Kidney tubule cell (primary cell): ENCODE measurements at regions not wholly inside any gene's neighbourhood (a gene's known extent, or its start where the extent isn't known, plus 50 kb on each side); places are given as distances from the start of the nearest gene placed in this dataset.
"Not testable (repeated sequence)": the region's sequence is repeated elsewhere in the genome, so short reads cannot be mapped to it uniquely, and the experiment has no call there.

Experiments used
- DNase-seq: peaks from one replicate; pipeline ENCODE4 v3.0.0-alpha.2; 2018; ENCODE audit warnings: low spot score

DNA sequence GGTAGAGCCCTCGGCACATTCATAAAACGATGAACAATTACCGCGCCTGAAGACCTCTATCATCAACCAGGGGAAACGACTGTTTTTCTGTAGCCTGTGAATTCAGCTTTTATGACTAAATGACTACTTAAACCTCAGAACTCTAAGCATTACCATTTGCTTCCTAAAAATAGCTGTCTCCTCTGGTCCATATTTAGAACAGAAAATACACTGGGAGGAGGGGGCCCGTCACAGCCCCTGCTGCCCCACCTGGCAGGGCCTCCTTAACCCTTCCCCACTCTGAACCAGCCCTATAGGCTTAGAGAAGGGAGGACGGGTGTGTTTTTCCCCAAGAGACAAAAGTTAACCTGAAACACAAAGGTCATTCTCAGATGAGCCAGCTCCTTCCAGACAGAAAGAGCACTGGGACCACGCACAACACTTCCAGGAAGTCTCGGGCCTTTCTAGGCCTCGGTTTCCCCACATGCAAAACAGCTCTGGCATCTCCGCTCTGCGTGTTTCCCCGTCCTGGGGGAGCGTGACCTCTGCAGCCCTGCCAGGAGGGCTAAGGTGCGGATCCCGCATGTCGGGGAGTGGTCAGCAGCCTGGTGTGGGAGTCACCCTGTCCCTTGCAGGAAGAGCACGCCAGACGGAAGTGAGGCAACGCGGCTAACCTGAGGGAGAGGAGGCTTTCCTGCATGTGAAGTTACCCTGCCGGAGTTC is 193.9 kb downstream of the DLL1 start:
- DNase-seq, result no peak

DNA sequence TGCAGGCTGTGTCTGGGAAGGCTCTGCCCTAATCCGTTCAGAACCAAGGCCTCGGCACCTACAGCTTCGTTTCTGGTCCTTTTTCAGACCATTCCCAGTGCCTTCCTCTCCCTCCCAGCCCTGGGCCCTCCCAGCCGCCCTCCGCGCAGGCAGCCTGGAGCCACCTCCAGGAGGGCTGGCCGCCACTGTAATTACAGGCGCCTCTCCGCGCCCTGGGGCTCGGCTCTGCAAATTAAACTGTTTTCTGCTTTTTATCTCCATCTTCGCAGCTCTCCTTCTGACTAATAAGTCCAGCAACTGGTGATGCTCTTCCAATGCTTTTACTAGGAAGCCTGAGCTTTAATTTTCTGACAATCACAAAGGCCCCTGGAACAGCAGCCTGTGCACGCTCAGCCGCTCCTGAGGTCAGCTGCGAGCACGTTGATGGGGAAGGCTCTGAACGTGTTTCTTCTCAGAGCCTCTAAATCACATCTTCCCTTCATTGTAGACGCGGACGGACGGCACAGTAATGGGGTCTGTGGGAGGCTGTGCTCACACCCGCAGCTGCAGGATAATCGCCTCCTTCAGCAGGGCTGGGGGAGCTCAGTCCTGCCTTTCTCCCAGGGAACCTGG is 194.6 kb downstream of the DLL1 start:
- no peak for DNase-seq

DNA sequence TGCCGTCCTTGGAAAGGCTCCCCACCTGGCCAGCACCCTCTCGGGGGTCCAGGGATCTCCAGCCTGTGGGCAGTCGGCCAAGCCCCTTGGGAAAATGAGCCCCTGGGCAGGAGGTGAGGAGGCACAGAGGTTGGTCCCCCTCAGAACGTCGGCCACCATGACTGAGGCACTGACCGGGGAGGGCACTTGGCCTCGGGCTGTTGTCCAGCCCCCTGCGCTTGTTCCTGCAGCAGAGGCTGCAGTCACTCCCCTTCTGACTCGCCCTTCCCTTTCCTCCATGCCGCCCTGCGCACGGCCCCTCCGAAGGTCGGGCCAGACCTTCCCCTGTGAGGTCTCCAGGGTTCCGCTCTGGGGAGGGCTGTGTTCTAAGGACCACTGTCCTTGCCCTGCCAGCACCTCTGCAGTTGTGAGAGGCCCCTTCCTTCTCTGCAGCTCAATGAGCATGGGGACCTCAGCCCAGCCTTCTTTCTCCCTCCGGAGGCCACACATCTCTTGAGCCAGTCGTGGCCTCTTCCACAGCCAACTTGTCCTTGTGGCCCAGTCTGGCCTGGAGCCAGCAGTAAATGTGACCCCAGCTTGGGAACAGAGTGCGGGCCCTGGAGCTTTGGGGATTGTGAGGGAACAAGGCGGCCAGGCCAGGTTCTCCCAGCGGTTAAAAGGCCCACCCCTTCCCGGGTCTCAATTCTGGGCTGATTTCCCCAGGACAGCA is 195.5 kb downstream of the DLL1 start:
- no peak for DNase-seq

DNA sequence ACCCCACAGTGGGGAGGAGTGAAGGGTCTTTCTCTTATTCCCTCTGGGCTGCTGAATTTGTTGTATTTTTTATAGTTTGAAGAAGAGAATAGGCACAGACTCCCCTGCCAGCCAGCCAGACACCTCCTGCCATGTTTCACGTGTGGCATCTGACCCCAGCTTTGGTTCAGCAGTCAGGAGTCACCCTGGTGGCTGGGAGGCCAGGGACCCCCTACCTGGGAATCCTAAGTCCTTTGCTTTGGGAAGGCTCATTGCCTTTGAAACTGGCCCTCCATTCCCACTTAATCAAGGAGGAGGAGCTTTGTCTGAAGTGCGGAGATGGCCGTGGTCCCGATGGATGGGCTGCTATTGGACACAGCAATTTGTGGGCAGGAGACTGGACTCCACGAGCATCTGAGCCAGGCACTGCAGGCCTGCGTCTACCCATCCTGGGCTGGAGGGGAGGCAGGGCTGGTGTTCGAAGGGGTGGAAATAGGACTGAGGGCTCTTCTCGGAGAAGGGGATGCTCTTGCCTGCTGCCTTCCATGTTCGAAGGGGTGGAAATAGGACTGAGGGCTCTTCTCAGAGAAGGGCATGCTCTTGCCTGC is 196.1 kb downstream of the DLL1 start:
- DNase-seq, result no peak

DNA sequence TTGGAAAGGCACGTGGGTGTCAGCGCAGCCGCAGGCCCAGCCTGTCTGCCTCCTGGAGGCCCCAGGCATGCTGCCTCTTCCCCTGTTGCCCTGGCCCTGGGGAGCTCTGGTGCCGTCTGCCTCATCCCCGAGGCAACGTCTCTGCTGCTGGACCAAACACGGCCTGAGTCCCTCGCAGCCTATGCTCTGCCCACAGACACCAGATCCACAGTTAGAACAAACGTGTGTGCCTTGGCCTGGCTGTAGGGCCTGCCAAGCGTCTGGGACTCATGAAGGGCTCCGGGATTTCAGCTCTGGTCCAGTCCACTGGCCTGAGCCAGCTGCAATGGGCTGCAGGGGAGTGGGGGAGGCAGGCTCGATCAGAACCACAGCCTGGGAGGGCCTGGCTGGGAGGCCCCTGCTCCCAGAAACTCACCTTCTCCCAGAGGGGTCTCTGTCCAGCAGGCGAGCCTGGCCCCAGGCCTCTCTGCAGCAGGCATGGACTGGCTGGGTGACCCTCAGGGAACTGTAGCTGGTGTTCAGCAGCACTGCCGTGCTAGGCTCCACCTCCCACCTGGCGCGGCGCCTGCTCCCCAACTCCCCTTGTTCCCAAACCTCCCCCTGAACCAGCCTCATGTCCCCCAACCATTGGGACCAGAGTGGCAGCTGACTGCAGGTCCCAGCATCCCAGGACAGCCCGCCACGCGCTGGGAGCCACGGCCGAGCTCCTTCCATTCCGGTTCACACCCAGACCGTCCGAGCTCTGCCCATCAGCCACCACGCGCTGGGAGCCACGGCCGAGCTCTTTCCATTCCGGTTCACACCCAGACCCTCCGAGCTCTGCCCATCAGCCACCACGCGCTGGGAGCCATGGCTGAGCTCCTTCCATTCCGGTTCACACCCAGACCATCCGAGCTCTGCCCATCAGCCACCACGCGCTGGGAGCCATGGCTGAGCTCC is 197.0 kb downstream of the DLL1 start:
- DNase-seq, result no peak

DNA sequence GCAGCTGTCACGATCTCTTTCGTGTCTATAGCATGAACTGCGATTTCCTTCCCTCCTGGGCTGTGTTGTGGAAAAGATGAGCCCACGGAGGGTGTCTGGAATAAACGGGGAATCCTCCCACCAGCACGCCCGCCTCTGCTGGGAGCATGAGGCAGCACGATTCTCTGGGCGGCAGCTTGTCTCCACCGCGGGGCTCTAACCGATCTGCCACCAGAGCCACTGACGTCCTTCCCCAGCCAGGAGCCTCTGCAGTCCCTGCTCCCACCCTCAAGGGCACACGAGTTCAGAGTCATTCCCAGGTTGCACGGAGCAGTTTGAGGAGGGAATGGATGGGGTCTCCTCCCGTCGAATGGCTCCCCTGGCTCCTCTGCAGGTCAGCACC is 197.6 kb downstream of the DLL1 start:
- DNase-seq, result no peak

DNA sequence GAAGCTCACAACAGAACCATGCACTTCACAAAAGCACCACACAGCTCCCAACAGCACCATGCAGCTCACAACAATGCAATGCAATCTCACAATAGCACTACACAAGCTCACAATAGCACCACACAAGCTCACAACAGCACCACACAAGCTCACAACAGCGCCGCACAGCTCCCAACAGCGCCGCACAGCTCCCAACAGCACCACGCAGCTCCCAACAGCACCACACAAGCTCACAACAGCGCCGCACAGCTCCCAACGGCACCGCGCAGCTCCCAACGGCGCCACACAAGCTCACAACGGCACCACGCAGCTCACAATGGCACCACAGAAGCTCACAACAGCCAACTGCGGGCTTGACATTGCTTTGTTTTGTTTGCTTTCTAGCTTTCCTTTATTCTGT is 198.1 kb downstream of the DLL1 start:
- no peak for DNase-seq

DNA sequence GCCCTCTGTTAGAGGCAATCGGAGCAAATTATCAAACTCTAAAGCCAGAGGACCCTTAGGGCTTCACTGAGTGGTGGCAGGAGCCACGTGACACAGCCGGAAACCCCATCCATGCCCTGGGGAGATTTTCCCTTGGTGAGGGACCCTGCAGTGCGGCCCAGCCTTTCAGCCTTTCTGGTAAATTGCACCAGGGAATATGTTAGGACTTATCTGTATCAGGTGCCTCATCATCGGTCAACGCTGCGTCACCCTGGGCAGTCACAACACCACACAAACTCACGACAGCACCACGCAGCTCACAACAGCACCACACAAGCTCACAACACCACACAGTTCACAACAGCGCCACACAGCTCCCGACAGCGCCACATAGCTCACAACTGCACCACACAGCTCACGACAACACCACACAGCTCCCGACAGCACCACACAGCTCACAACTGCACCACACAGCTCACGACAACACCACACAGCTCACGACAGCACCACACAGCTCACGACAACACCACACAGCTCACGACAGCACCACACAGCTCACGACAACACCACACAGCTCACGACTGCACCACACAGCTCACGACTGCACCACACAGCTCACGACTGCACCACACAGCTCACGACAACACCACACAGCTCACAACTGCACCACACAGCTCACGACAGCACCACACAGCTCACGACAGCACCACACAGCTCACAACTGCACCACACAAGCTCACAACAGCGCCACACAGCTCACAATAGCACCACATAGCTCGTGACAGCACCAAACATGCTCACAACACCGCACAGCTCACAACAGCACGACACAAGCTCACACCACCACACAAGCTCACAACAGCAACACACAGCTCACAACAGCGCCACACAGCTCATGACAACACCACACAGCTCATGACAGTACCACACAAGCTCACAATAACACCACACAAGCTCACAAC is 199.0 kb downstream of the DLL1 start:
- DNase-seq, result no peak

DNA sequence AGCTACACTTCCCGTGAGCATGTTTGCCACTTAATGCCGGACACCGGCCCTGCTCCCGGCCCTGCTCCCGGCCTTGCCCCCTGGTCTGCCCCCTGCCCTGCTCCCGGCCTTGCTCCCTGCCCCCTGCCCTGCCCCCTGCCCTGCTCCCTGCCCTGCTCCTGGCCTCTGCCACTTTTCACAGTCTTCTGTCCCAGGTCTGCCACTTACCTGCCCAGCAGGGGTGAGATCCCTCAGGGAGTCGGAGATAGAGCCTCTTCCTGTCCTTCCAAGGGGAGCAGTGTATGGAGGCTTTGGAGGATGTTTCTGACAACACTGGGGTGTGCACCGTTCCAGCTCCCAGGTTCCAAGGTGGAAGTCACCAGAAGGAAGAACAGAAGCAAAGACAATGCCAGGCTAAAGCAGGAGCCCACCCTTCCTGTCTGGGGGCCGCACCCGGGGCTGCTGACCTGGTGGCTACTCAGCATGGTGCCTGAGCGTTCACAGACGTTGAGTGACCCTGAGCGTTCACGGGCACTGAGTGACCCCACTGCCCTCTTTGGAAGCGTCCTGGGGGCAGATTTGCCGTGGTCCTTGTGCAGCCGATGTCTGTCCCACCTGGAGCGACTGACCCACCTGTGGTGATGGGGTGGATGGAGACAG is 199.8 kb downstream of the DLL1 start:
- no peak for DNase-seq

DNA sequence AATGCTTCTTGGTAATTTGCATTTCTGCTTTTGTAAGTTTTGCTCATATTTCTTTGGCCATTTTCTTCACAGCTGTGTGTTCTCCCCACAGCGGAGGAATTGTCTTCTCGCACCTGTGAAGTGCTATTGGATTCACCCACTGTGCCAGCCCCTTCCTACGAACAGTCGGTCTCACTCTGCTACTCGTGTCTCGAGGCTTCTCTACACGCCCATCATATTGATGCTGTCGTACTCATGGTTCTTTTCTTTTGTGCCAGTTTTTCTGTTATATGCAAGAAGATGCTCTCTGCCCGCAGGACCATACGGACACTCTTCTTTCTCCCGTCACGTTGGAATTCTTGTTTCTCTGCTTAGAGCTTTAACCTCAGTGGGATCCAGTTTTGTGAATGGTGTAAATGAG is 200.3 kb downstream of the DLL1 start:
- DNase-seq, result no peak

DNA sequence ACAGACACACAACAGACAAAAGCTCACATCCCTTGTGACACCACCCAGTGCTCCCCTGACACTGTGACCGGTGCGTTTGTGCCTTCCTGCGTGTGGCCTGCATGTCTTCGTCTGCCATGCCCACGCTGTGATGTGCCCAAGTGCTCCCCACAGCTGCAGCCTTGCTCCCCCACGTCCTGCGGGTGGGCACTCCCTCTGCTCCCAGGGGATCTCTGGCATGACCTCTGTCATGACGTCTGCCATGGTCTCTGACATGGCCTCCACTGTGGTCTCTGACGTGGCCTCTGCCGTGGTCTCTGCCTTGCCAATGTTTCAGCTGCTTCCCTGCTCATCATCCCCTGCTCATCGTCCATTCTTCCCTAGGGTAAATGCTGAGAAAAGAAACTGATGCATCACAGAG is 200.9 kb downstream of the DLL1 start:
- DNase-seq, result no peak

DNA sequence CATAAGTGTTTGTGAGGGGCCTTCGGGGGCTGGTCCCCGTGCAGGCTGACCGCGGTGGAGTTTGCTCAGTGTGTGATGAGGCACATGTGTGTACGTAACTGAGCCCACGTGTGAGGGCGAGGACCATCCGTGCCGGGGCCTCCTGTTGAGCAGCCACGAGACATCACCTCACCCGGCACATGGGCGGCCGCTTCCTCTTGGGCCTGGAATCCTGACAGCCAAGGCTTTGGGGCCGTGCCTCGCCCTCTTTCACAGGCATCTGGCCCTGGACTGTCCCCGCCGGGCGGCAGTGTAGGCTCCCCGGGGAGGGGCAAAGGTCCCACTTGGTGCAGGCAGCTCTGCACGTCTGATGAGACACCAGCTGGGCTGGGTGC is 202.3 kb downstream of the DLL1 start:
- no peak for DNase-seq

DNA sequence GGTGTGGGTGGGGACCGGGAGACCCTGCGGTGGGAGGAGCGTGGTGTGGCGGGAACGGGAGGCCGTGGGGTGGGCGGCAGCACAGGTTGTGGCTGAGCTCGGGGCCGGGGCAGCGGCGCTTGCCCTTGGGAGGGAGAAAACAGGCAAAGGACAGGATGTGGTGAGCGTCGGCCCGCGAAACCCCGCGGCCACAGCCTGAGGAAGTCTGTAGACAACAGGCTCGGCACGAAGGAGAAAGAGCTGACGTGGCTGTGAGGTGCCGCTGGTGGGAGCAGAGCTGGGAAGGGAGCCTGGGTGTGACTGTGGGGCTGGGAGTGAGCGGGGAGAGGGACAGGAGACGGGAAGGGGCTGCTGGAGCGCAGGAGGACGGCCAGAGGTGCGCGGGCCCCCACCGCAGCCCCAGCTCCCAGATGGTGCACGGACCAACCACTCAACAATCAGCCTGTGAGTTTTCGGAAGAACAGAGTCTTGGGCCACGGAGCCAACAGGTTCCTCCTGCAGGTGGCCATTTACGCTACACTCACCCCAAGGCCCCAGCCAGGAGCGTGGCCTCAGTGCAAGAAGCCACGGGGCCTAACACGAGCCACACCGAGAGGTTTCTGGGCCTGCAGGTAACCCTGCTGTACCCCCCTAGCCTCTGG is 202.8 kb downstream of the DLL1 start:
- DNase-seq, result no peak

DNA sequence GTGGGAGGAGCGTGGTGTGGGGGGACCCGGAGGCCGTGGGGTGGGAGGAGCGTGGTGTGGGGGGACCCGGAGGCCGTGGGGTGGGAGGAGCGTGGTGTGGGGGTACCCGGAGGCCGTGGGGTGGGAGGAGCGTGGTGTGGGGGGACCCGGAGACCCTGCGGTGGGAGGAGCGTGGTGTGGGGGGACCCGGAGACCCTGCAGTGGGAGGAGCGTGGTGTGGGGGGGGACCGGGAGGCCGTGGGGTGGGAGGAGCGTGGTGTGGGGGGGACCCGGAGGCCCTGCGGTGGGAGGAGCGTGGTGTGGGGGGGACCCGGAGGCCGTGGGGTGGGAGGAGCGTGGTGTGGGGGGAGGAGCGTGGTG is 203.5 kb downstream of the DLL1 start:
- not testable (repeated sequence) for DNase-seq

DNA sequence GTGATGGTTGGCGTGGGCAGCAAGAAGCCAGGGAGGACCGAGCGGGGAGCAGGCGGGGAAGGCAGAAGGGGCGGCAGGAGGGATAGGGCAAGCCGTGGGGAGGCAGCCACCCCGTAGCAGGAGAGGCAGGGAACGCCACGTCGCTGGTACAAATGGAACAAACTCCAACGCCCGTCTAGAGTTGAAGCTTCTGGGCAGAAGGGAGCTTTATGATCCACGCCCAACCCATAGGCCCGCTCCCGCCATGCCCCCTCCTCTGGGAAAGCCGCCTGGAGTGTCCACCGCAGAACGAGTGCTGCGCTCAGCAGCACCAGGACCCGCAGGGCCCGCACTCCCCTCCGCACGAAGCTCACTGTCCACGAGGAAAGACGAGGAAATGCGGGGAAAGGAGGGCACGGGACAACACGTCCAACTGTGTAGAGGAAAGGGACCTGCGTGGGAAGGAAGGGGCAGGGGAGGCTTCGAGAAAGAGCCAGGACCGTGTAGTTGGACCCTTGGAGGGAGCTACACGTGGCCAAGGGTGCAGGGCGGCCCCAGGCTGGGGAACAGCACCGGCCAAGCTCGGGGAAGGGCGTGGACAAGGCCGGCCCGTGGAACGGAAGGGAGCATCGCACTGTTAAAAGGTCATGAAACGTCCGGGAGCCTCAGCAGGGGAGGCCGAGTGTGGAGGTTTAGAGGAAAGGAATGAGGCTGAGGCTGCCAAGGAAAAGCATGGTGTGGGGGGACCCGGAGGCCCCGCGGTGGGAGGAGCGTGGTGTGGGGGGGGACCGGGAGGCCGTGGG is 204.0 kb downstream of the DLL1 start:
- no peak for DNase-seq

DNA sequence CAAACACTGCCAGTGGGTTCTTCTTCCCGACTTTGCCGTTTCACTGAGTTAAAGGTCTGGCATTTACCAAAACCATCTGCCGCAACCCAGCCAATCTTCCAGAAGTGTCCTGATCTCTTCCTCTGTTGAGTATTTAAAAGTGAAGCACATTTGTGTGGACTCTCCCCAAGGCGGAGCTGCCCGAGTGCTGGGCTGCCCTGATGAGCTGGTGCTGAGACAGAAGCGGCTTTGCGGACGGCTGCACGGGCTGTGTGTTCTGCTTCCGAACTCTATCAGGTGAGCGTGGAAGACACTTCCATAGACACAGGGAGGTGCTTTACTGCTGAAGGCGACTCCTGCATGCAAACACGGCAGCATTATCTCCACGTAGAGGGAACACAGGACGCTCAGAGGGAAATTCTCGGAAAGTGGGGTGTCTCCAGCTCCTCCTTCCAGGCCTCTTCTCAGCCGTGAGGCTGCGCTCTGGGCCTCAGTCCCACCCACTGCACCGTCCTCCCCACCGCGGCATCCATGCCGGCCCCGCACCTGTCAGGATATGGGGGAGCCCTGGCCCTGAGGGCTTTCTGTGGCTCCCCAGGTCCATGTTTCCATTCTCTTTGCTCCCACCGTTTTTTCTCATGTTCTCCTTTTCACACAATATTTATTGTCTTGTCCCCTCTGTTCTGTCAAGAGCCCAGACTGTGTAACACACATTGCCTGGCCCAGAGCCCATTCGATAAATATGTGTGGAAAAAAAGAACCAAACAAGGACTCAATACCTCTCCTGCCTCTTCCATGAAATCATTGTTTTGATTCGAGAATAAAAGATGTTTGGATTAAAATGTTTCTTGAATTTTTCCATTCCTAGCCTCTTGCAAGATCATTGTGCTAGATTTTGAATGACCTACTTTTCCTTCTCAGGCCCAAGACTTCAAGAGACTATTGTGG is 205.1 kb downstream of the DLL1 start:
- DNase-seq, result no peak

DNA sequence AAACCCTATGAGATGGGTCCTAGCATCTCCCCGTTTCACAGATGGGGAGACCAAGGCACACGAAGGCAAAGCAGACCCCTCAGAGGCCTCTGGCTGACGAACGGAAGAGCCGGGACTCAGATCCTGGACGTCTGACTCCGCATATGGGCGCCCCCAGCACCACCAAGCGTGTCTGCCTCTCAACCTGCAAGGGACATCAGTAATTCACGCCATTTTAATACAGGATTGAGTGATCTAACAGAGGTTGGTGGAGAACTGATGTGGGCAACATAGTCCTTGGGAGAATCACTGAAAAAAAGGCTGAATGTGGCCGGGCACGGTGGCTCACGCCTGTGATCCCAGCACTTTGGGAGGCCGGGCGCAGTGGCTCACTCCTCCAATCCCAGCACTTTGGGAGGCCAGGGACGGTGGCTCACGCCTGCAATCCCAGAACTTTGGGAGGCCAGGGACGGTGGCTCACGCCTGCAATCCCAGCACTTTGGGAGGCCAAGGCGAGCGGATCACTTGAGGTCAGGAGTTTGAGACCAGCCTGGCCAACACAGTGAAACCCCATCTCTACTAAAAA is 206.6 kb downstream of the DLL1 start:
- DNase-seq, result no peak
